ENCODE measurements at regions not wholly inside any gene's neighbourhood (a gene's known extent, or its start where the extent isn't known, plus 50 kb on each side); places are given as distances from the start of the nearest gene placed in this dataset.
A peak's percentile ranks its signal among the peaks of the same experiment; 100 is the strongest.

GRCh38 chr9:113646946-113647914, 183.7 kb downstream of the RGS3 start:
- H3K4me1 ChIP-seq (ENCODE audit: control insufficient read depth, insufficient read depth, low read length), result peaks cover 7% of the 10 kb centered on the region
- no peak overlapping the region for H3K9ac ChIP-seq (ENCODE audit: low read length)
- no peak overlapping the region for H3K27ac ChIP-seq (ENCODE audit: low read depth, low read length)
- H3K4me3 ChIP-seq (ENCODE audit: low read length), result no peak overlapping the region
- H3K36me3 ChIP-seq (ENCODE audit: control insufficient read depth, insufficient read depth, low read length), result no peaks in the 10 kb centered on the region
- H3K27me3 ChIP-seq (ENCODE audit: control insufficient read depth, insufficient read depth, low read length), result no peaks in the 10 kb centered on the region

GRCh38 chr9:113648048-113648447, 184.5 kb downstream of the RGS3 start:
- no peak overlapping the region for H3K27ac ChIP-seq (ENCODE audit: low read depth, low read length)
- no peak overlapping the region for H3K9ac ChIP-seq (ENCODE audit: low read length)
- no peaks in the 10 kb centered on the region for H3K36me3 ChIP-seq (ENCODE audit: control insufficient read depth, insufficient read depth, low read length)
- no peaks in the 10 kb centered on the region for H3K27me3 ChIP-seq (ENCODE audit: control insufficient read depth, insufficient read depth, low read length)
- H3K4me1 ChIP-seq (ENCODE audit: control insufficient read depth, insufficient read depth, low read length), result peaks cover 7% of the 10 kb centered on the region
- H3K4me3 ChIP-seq (ENCODE audit: low read length), result no peak overlapping the region

GRCh38 chr9:113648586-113648985, 185.1 kb downstream of the RGS3 start:
- Histone ChIP-seq H3K4me3 (ENCODE audit: low read length) (no peak overlapping the region), H3K4me1 (ENCODE audit: control insufficient read depth, insufficient read depth, low read length) (peaks cover 7% of the 10 kb centered on the region), H3K27me3 (ENCODE audit: control insufficient read depth, insufficient read depth, low read length) (no peaks in the 10 kb centered on the region), H3K9ac (ENCODE audit: low read length) (no peak overlapping the region), H3K27ac (ENCODE audit: low read depth, low read length) (peak overlapping the region; percentile 70), H3K36me3 (ENCODE audit: control insufficient read depth, insufficient read depth, low read length) (no peaks in the 10 kb centered on the region)

- Histone ChIP-seq H3K36me3 (ENCODE audit: control insufficient read depth, insufficient read depth, low read length) (no peaks in the 10 kb centered on the region), H3K27ac (ENCODE audit: low read depth, low read length) (peak overlapping the region; percentile 70), H3K4me1 (ENCODE audit: control insufficient read depth, insufficient read depth, low read length) (peaks cover 7% of the 10 kb centered on the region), H3K9ac (ENCODE audit: low read length) (no peak overlapping the region), H3K4me3 (ENCODE audit: low read length) (no peak overlapping the region), H3K27me3 (ENCODE audit: control insufficient read depth, insufficient read depth, low read length) (no peaks in the 10 kb centered on the region)
Measured at GRCh38 chr9:113649054-113649453, 185.5 kb downstream of the RGS3 start.

- Histone ChIP-seq H3K36me3 (ENCODE audit: control insufficient read depth, insufficient read depth, low read length) (no peaks in the 10 kb centered on the region), H3K4me1 (ENCODE audit: control insufficient read depth, insufficient read depth, low read length) (peaks cover 11% of the 10 kb centered on the region), H3K9ac (ENCODE audit: low read length) (no peak overlapping the region), H3K27ac (ENCODE audit: low read depth, low read length) (no peak overlapping the region), H3K4me3 (ENCODE audit: low read length) (no peak overlapping the region), H3K27me3 (ENCODE audit: control insufficient read depth, insufficient read depth, low read length) (no peaks in the 10 kb centered on the region)
Measured at GRCh38 chr9:113649855-113650206, 186.3 kb downstream of the RGS3 start.

- H3K36me3 ChIP-seq (ENCODE audit: control insufficient read depth, insufficient read depth, low read length), result no peaks in the 10 kb centered on the region
Measured at GRCh38 chr9:113650207-113651131, 186.9 kb downstream of the RGS3 start.

GRCh38 chr9:113651896-113652295, 188.4 kb downstream of the RGS3 start:
- Histone ChIP-seq H3K27ac (ENCODE audit: low read depth, low read length) (no peak overlapping the region), H3K4me1 (ENCODE audit: control insufficient read depth, insufficient read depth, low read length) (peaks cover 16% of the 10 kb centered on the region), H3K4me3 (ENCODE audit: low read length) (no peak overlapping the region), H3K27me3 (ENCODE audit: control insufficient read depth, insufficient read depth, low read length) (no peaks in the 10 kb centered on the region), H3K9ac (ENCODE audit: low read length) (no peak overlapping the region), H3K36me3 (ENCODE audit: control insufficient read depth, insufficient read depth, low read length) (no peaks in the 10 kb centered on the region)

More at GRCh38 chr9:113650207-113651131, 186.9 kb downstream of the RGS3 start:
- H3K4me3 ChIP-seq (ENCODE audit: low read length), result no peak overlapping the region
- no peak overlapping the region for H3K27ac ChIP-seq (ENCODE audit: low read depth, low read length)
- no peak overlapping the region for H3K9ac ChIP-seq (ENCODE audit: low read length)
- peaks cover 16% of the 10 kb centered on the region for H3K4me1 ChIP-seq (ENCODE audit: control insufficient read depth, insufficient read depth, low read length)
- H3K27me3 ChIP-seq (ENCODE audit: control insufficient read depth, insufficient read depth, low read length), result no peaks in the 10 kb centered on the region

- peaks cover 16% of the 10 kb centered on the region for H3K4me1 ChIP-seq (ENCODE audit: control insufficient read depth, insufficient read depth, low read length)
- H3K27me3 ChIP-seq (ENCODE audit: control insufficient read depth, insufficient read depth, low read length), result no peaks in the 10 kb centered on the region
- no peaks in the 10 kb centered on the region for H3K36me3 ChIP-seq (ENCODE audit: control insufficient read depth, insufficient read depth, low read length)
- H3K9ac ChIP-seq (ENCODE audit: low read length), result no peak overlapping the region
- H3K4me3 ChIP-seq (ENCODE audit: low read length), result no peak overlapping the region
- no peak overlapping the region for H3K27ac ChIP-seq (ENCODE audit: low read depth, low read length)
Measured at GRCh38 chr9:113652355-113653152, 189.0 kb downstream of the RGS3 start.

GRCh38 chr9:113653746-113654604, 190.4 kb downstream of the RGS3 start:
- Histone ChIP-seq H3K36me3 (ENCODE audit: control insufficient read depth, insufficient read depth, low read length) (no peaks in the 10 kb centered on the region), H3K4me3 (ENCODE audit: low read length) (no peak overlapping the region), H3K27ac (ENCODE audit: low read depth, low read length) (peak overlapping the region; percentile 76), H3K4me1 (ENCODE audit: control insufficient read depth, insufficient read depth, low read length) (peaks cover 12% of the 10 kb centered on the region), H3K9ac (ENCODE audit: low read length) (no peak overlapping the region), H3K27me3 (ENCODE audit: control insufficient read depth, insufficient read depth, low read length) (no peaks in the 10 kb centered on the region)

GRCh38 chr9:113654605-113655428, 191.3 kb downstream of the RGS3 start:
- H3K9ac ChIP-seq (ENCODE audit: low read length), result no peak overlapping the region
- peaks cover 9% of the 10 kb centered on the region for H3K4me1 ChIP-seq (ENCODE audit: control insufficient read depth, insufficient read depth, low read length)
- no peaks in the 10 kb centered on the region for H3K27me3 ChIP-seq (ENCODE audit: control insufficient read depth, insufficient read depth, low read length)

More at GRCh38 chr9:113654605-113655428, 191.3 kb downstream of the RGS3 start:
- no peak overlapping the region for H3K4me3 ChIP-seq (ENCODE audit: low read length)
- H3K27ac ChIP-seq (ENCODE audit: low read depth, low read length), result peak overlapping the region; percentile 76
- no peaks in the 10 kb centered on the region for H3K36me3 ChIP-seq (ENCODE audit: control insufficient read depth, insufficient read depth, low read length)

Measured in rectal smooth muscle tissue (tissue), 1 donor.